A673 (cell line): ENCODE measurements at regions not wholly inside any gene's neighbourhood (a gene's known extent, or its start where the extent isn't known, plus 50 kb on each side); places are given as distances from the start of the nearest gene placed in this dataset.
"Not testable (repeated sequence)": the region's sequence is repeated elsewhere in the genome, so short reads cannot be mapped to it uniquely, and the experiment has no call there.

ENCODE experiments used
- EZH2 ChIP-seq: fragments of 200-600 bp; sonication (generic); IDR thresholded peaks from 2 replicates; pipeline ENCODE4 v1.6.1; 2017; ENCODE audit warnings: borderline replicate concordance, low read depth, mild to moderate bottlenecking, mixed read lengths, antibody characterized with exemption, low read length; ENCODE audit not compliant: poor library complexity, severe bottlenecking
- TF ChIP-seq, protein P1 (sequence below): fragments of 300-800, 200-600 bp; sonication (generic); conservative IDR thresholded peaks from 2 replicates; pipeline ENCODE4 v1.5.1; 2017; ENCODE audit warnings: low read depth, mild to moderate bottlenecking, antibody characterized with exemption, low read length, moderate library complexity, mixed read lengths

DNA sequence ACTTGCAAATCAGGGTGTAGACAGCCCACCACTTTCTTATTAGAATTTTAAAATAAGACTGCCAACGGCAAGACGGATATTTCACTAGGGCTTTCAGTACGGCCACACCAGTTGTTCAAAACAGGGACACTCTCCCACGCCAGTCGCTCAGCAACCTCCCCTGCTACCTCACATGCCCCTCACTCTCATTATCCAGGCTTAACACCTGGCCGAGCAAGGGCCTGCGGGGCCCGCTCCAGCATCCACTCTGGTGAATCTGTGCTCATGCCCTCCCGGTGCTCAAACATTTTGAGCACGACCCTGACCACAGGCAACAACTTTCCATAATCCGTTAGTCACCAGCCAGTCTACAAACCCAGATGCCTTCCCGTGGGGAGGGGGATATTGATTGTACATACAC, 209.5 kb downstream of the NPIPA8 start:
- TF ChIP-seq, protein P1, sequence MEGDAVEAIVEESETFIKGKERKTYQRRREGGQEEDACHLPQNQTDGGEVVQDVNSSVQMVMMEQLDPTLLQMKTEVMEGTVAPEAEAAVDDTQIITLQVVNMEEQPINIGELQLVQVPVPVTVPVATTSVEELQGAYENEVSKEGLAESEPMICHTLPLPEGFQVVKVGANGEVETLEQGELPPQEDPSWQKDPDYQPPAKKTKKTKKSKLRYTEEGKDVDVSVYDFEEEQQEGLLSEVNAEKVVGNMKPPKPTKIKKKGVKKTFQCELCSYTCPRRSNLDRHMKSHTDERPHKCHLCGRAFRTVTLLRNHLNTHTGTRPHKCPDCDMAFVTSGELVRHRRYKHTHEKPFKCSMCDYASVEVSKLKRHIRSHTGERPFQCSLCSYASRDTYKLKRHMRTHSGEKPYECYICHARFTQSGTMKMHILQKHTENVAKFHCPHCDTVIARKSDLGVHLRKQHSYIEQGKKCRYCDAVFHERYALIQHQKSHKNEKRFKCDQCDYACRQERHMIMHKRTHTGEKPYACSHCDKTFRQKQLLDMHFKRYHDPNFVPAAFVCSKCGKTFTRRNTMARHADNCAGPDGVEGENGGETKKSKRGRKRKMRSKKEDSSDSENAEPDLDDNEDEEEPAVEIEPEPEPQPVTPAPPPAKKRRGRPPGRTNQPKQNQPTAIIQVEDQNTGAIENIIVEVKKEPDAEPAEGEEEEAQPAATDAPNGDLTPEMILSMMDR, result not testable (repeated sequence)
- not testable (repeated sequence) for TF ChIP-seq EZH2
